Caki2 (cell line): ENCODE measurements at regions not wholly inside any gene's neighbourhood (a gene's known extent, or its start where the extent isn't known, plus 50 kb on each side); places are given as distances from the start of the nearest gene placed in this dataset.
"Not testable (repeated sequence)": the region's sequence is repeated elsewhere in the genome, so short reads cannot be mapped to it uniquely, and the experiment has no call there.

Experiments used
- DNase-seq: peaks from one replicate; pipeline ENCODE4 v3.0.0-alpha.2; 2015; ENCODE audit warnings: low read depth
- in situ Hi-C: cut with HindIII; loops from 2 replicates; pipeline ENCODE4 v1.10.0; 2016; ENCODE audit warnings: low sequenced_read_pairs, low pct_unique_long_range_greater_than_20kb, mixed read lengths

- in situ Hi-C loops, result no loop called here
- no peak for DNase-seq
Observed at GRCh38 chr2:105494683-105495425, 96.0 kb upstream of the FHL2 start.

GRCh38 chr2:105490956-105491355 lies 92.1 kb upstream of the FHL2 start:
- no peak for DNase-seq
- in situ Hi-C loops, result no loop called here

GRCh38 chr2:105490204-105490603 lies 91.4 kb upstream of the FHL2 start:
- in situ Hi-C loops, result no loop called here
- no peak for DNase-seq

GRCh38 chr2:105489168-105489878 lies 90.5 kb upstream of the FHL2 start:
- DNase-seq, result no peak
- in situ Hi-C loops, result no loop called here

GRCh38 chr2:105488285-105488684 lies 89.4 kb upstream of the FHL2 start:
- no peak for DNase-seq
- in situ Hi-C loops, result no loop called here

GRCh38 chr2:105487142-105488069 lies 88.6 kb upstream of the FHL2 start:
- in situ Hi-C loops, result no loop called here
- peak; percentile 62 for DNase-seq

- in situ Hi-C loops, result no loop called here
- DNase-seq, result no peak
Observed at GRCh38 chr2:105486762-105487141, 87.9 kb upstream of the FHL2 start.

GRCh38 chr2:105478670-105479069 lies 79.8 kb upstream of the FHL2 start:
- no peak for DNase-seq
- in situ Hi-C loops, result no loop called here

- DNase-seq, in situ Hi-C loops: not testable (repeated sequence)
Observed at GRCh38 chr2:105477050-105477620, 78.3 kb upstream of the FHL2 start.

GRCh38 chr2:105473011-105473410 lies 74.2 kb upstream of the FHL2 start:
- no peak for DNase-seq
- in situ Hi-C loops, result no loop called here

- no peak for DNase-seq
- in situ Hi-C loops, result no loop called here
Observed at GRCh38 chr2:105470979-105471378, 72.1 kb upstream of the FHL2 start.

GRCh38 chr2:105469781-105470180 lies 70.9 kb upstream of the FHL2 start:
- no peak for DNase-seq
- in situ Hi-C loops, result no loop called here

GRCh38 chr2:105468582-105469042 lies 69.8 kb upstream of the FHL2 start:
- no peak for DNase-seq
- in situ Hi-C loops, result no loop called here

- DNase-seq, result no peak
- in situ Hi-C loops, result no loop called here
Observed at GRCh38 chr2:105464325-105464724, 65.5 kb upstream of the FHL2 start.

GRCh38 chr2:105460048-105460732 lies 61.3 kb upstream of the FHL2 start:
- DNase-seq, result no peak
- in situ Hi-C loops, result no loop called here

GRCh38 chr2:105458076-105458475 lies 59.2 kb upstream of the FHL2 start:
- DNase-seq, result no peak
- in situ Hi-C loops, result no loop called here

GRCh38 chr2:105455488-105456003 lies 56.7 kb upstream of the FHL2 start:
- DNase-seq, result peak; percentile 99
- in situ Hi-C loops, result no loop called here
